Skeletal muscle tissue (tissue), 3 donors: ENCODE measurements at regions not wholly inside any gene's neighbourhood (a gene's known extent, or its start where the extent isn't known, plus 50 kb on each side); places are given as distances from the start of the nearest gene placed in this dataset.

Experiments used
- H3K27ac ChIP-seq: one replicate; pipeline ENCODE4 v1.7.0; 2013; ENCODE audit warnings: mild to moderate bottlenecking, low read depth, low read length, inconsistent platforms
- H3K27me3 ChIP-seq, 3 donors: one replicate each; pipeline ENCODE4 v1.7.0; 2013; ENCODE audit warnings: low read length in 3 of 3; ENCODE audit not compliant: control insufficient read depth in 3 of 3, insufficient read depth in 3 of 3
- H3K36me3 ChIP-seq, 3 donors: one replicate each; pipeline ENCODE4 v1.7.0; 2013; ENCODE audit warnings: low read length in 3 of 3; ENCODE audit not compliant: control insufficient read depth in 3 of 3, insufficient read depth in 3 of 3
- H3K4me1 ChIP-seq, 3 donors: one replicate each; pipeline ENCODE4 v1.7.0; 2013; ENCODE audit warnings: low read length in 3 of 3, mild to moderate bottlenecking in 3 of 3; ENCODE audit not compliant: control insufficient read depth in 3 of 3, insufficient read depth in 3 of 3
- H3K4me3 ChIP-seq, 3 donors: one replicate each; pipeline ENCODE4 v1.7.0; 2013; ENCODE audit warnings: low read length in 3 of 3
- H3K9ac ChIP-seq, 3 donors: one replicate each; pipeline ENCODE4 v1.7.0; 2013; ENCODE audit warnings: low read length in 3 of 3, mild to moderate bottlenecking in 3 of 3, moderate library complexity in 2 of 3, low read depth in 1 of 3
- H3K9me3 ChIP-seq, 3 donors: one replicate each; pipeline ENCODE4 v1.7.0; 2013; ENCODE audit warnings: low read length in 3 of 3; ENCODE audit not compliant: control insufficient read depth in 3 of 3
- donor health status: Osteomylitis.

DNA sequence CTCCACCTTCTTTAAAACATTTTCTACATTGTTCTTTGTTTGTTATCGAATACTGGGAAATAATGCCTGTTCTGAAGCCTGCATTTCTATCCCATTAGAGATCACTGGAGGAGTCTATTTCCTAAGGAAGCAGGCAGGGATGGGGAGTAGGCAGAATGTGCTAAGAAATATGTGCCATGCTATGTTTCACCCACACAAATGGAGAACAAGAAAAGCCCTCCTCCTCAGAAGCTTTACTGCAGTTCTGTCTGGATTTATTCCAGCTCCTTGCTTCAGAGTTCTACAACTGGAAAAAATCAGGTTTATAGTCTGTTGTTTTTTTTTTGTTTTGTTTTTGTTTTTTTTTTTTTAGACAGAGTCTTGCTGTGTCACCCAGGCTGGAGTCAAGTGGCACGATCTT, 825.1 kb downstream of the SLC4A3 start:
- no peaks in the 10 kb centered on the region for H3K4me1 ChIP-seq
- H3K36me3 ChIP-seq, result no peaks in the 10 kb centered on the region
- H3K9me3 ChIP-seq, result no peaks in the 10 kb centered on the region
- H3K27me3 ChIP-seq, result peaks cover 0 to 2% (median 0%) of the 10 kb centered on the region in 3 donors
- no peak overlapping the region for H3K27ac ChIP-seq
- no peak overlapping the region for H3K9ac ChIP-seq
- no peak overlapping the region for H3K4me3 ChIP-seq

DNA sequence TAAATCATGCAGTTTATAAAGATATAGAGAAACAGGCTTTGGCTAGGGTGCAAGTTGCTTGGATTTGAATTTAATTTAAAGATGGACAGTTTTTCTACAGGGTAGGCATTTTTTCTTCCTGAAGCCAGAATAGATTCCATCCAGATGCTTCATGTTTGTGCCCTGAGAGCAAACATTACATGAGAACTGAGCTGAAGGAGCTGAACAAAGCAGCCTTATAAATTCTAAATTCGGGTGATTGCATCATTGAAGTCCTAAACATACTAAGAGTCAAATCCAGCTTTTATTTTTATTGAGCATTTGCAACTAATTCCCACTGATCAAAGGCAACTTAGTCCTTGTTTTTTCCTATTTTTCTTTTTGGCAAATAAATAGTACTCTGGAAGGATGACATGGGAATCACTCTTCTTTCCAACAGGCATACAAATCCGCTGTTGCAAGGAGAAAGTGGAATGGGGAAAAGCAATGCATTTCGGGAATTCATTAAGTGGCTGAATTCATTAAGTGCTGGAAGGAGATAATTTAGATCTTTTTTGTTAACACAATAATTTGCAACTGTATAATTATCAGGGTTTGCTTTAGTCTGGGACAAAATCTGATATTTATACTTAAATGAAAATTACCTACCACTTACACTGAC, 828.0 kb downstream of the SLC4A3 start:
- Histone ChIP-seq H3K4me1 (no peaks in the 10 kb centered on the region), H3K9ac (no peak overlapping the region), H3K4me3 (no peak overlapping the region), H3K9me3 (no peaks in the 10 kb centered on the region), H3K36me3 (no peaks in the 10 kb centered on the region), H3K27ac (no peak overlapping the region), H3K27me3 (peaks cover 0 to 2% (median 0%) of the 10 kb centered on the region in 3 donors)

DNA sequence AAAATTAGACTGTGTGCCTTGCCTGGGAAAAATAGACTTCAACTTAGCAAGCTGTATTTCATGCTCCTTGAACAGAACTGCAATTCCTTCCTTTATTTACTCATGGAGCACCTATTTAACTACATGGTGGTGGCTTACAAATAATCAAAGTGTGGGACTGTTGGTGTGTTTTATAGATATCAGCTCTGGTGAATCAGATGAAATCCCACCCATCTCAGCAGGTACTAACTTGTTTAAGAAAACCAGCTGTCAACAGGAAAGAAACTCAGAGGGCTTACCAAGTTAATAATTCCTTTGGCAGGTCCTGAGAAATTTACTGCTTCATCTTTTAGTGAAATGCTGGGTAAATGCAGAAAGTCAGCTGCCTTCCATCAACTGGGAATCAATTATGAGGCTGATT, 830.6 kb downstream of the SLC4A3 start:
- no peak overlapping the region for H3K27ac ChIP-seq
- H3K9me3 ChIP-seq, result no peaks in the 10 kb centered on the region
- H3K4me1 ChIP-seq, result no peaks in the 10 kb centered on the region
- no peak overlapping the region for H3K4me3 ChIP-seq
- no peaks in the 10 kb centered on the region for H3K36me3 ChIP-seq
- no peak overlapping the region for H3K9ac ChIP-seq
- H3K27me3 ChIP-seq, result no peaks in the 10 kb centered on the region

- no peaks in the 10 kb centered on the region for H3K27me3 ChIP-seq
- no peak overlapping the region for H3K9ac ChIP-seq
- no peak overlapping the region for H3K4me3 ChIP-seq
- no peaks in the 10 kb centered on the region for H3K9me3 ChIP-seq
- no peak overlapping the region for H3K27ac ChIP-seq
- no peaks in the 10 kb centered on the region for H3K4me1 ChIP-seq
- no peaks in the 10 kb centered on the region for H3K36me3 ChIP-seq
These were observed 833.0 kb downstream of the SLC4A3 start for GRCh38 chr2:220460257-220460985.

DNA sequence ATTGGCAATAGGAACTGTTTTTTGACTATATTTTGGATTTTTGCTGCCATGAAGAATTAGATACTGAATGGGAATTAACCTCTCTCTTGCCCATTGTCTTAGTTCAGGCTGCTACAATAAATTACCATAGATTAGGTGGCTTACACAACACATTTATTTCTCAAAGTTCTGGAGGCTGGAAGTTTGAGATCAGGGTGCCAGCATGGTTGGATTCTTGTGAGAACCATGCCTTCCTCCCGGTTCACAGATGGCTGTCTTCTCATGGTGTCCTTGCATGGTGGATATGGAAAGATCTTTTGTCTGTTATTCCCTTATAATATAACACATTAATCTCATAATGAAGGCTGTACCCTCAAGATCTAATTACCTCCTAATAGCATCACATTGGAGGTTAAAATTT, 836.4 kb downstream of the SLC4A3 start:
- Histone ChIP-seq H3K4me1 (no peaks in the 10 kb centered on the region), H3K9me3 (no peaks in the 10 kb centered on the region), H3K9ac (no peak overlapping the region), H3K27me3 (no peaks in the 10 kb centered on the region), H3K27ac (no peak overlapping the region), H3K4me3 (no peak overlapping the region), H3K36me3 (no peaks in the 10 kb centered on the region)

DNA sequence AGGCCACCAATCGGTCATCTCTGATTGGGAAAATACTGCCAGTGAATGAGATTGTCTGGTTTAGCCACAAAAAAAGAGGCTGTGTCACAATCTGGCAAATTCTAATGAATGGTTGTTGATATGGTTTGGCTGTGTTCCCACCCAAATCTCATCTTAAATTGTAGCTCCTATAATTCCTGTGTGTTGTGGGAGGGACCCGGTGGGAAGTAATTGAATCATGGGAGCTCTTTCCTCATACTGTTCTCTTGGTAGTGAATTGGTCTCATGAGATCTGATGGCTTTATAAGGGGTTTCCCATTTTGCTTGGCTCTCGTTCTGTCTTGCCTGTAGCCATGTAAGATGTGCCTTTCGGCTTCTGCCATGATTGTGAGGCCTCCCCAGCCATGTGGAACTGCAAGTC, 838.3 kb downstream of the SLC4A3 start:
- H3K27me3 ChIP-seq, result no peaks in the 10 kb centered on the region
- no peaks in the 10 kb centered on the region for H3K9me3 ChIP-seq
- H3K9ac ChIP-seq, result no peak overlapping the region
- H3K27ac ChIP-seq, result no peak overlapping the region
- no peaks in the 10 kb centered on the region for H3K4me1 ChIP-seq
- H3K36me3 ChIP-seq, result no peaks in the 10 kb centered on the region
- no peak overlapping the region for H3K4me3 ChIP-seq

DNA sequence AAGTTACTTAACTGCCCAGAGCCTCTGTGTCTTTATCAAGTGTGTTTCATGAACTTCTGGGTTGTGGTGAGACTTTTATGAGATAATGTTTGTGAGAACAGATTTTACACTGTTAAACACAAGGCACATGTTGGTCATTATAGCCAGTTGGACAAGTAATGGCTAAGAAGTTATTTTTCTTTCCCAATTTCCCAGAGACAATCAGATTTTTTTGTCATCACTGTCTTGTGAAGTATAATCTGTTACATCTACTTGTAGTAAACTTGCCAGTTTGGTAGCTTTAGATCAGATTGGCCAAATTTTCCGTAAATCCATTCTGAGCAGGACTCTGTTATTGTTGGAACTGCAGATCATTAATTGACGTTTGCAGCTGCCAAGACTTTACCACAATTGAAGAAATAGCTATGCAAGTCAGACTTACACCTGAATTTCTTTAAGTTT, 838.8 kb downstream of the SLC4A3 start:
- H3K9me3 ChIP-seq, result no peaks in the 10 kb centered on the region
- no peak overlapping the region for H3K4me3 ChIP-seq
- H3K27ac ChIP-seq, result no peak overlapping the region
- no peak overlapping the region for H3K9ac ChIP-seq
- H3K36me3 ChIP-seq, result no peaks in the 10 kb centered on the region
- H3K4me1 ChIP-seq, result no peaks in the 10 kb centered on the region
- H3K27me3 ChIP-seq, result no peaks in the 10 kb centered on the region

GRCh38 chr2:220469201-220469600, 841.8 kb downstream of the SLC4A3 start:
- H3K9me3 ChIP-seq, result no peaks in the 10 kb centered on the region
- H3K4me3 ChIP-seq, result no peak overlapping the region
- no peaks in the 10 kb centered on the region for H3K27me3 ChIP-seq
- no peaks in the 10 kb centered on the region for H3K4me1 ChIP-seq
- no peaks in the 10 kb centered on the region for H3K36me3 ChIP-seq
- H3K9ac ChIP-seq, result no peak overlapping the region
- H3K27ac ChIP-seq, result no peak overlapping the region

DNA sequence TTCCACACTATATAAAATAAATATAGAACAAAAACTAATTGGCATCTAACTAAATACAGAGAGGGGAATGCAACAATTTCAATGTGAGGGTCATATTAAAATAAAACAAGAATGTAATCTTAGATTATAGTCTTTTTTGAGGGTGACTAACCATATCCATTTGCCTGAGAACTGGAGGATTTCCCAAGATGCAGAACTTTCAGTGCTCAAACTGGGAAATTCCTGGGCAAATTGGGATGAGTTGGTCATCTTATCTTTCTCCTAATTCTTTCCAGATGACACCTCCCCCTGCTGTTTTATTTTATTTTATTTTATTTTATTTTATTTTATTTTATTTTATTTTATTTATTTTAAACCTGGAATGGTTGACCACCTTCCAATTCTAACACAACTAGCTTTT, 846.2 kb downstream of the SLC4A3 start:
- Histone ChIP-seq H3K27me3 (no peaks in the 10 kb centered on the region), H3K9me3 (no peaks in the 10 kb centered on the region), H3K36me3 (no peaks in the 10 kb centered on the region), H3K27ac (no peak overlapping the region), H3K9ac (no peak overlapping the region), H3K4me1 (no peaks in the 10 kb centered on the region), H3K4me3 (no peak overlapping the region)

DNA sequence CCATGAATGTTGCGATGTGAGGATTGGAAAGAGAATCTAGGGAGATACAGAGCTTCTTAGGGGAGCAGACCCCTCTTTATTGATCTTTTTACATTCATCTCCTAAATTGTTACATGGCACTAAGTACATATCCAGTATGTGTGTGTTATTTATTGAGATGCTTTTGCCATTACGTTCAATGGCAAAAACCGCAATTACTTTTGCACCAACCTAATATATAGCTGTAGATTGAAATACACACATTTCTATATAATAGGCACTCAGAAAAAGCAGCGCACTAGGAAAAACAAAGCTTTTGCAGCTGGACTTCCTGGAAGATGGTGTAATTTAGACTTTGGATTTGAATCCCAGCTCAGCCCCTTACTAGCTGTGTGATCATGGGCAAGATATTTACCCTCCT, 849.4 kb downstream of the SLC4A3 start:
- no peak overlapping the region for H3K9ac ChIP-seq
- H3K27ac ChIP-seq, result no peak overlapping the region
- no peaks in the 10 kb centered on the region for H3K4me1 ChIP-seq
- H3K36me3 ChIP-seq, result no peaks in the 10 kb centered on the region
- H3K9me3 ChIP-seq, result no peaks in the 10 kb centered on the region
- no peak overlapping the region for H3K4me3 ChIP-seq
- H3K27me3 ChIP-seq, result no peaks in the 10 kb centered on the region
